Islet precursor cell (in vitro differentiated cells): ENCODE measurements at regions not wholly inside any gene's neighbourhood (a gene's known extent, or its start where the extent isn't known, plus 50 kb on each side); places are given as distances from the start of the nearest gene placed in this dataset.

Experiments
- DNase-seq: peaks from one replicate; pipeline ENCODE4 v3.0.0-alpha.2; 2018

DNA sequence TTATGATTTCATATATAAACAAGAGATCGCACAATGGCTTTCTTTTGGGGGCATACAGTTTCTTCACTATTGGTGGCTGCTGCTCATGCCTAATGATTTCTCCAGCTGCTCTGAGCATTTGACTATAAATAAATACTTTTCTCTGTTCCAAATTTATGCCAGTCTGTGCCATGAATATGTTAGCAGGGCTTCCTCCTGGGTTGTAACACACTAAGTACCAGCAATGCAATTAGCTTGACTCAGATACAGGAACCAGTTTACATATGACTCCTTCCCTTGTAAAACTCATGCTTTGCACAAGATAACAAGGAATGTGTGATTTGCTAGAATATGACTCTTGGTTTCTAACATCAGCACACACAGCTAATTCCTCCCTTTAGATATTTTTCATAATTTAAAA, 1629.7 kb downstream of the NCAM2 start:
- DNase-seq, result no peak

DNA sequence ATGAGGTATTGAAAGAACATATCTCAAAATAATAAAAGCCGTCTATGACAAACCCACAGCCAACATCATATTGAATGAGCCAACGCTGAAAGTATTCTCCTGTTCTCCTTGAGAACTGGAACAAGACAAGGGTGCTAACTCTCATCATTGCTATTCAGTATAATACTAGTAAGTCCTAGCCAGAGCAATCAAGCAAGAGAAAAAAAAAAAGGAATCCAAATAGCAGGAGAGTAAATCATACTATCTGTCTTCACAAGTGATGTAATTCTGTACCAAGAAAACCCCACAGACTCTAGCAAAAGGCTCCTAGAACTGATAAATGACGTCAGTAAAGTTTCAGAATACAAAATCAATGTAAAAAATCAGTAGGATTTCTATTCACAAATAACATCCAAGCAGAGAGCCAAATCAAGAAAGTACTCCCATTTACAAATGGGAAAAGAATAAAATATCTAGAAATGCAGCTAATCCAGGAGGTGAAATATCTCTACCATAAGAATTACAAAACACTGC, 1632.8 kb downstream of the NCAM2 start:
- no peak for DNase-seq

DNA sequence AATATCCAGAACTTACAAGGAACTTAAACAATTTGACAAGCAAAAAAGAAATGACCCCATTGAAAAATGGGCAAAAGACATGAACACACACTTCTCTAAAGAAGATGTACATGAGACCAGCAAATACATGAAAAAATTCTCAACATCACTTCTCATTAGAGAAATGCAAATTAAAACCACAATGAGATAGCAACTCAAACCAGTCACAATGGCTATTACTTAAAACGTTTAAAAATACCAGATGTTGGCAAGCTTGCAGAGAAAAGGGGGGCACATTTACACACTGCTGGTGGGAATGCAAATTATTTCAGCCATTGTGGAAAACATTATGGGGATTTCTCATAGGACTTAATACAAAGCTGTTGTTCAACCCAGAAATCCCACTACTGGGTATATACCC, 1634.0 kb downstream of the NCAM2 start:
- DNase-seq, result no peak

DNA sequence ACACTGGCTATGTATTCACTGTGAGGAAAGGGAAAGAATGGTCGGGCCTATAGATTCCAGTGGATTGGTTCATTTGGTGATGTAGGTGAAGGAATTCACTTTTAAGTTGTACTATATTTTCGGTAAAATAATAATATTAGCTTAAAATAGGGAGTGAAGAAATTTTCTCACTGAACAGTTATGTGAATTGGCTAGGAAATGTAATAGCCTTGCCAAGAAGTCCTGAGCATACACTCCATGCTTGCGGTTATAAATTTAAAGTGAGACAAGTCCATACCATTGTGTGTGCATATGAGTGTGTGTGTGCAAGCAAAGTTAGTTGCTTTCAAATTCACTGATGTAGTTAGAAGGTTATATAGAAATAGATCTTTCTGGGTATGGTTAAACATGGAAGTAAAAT, 1651.0 kb downstream of the NCAM2 start:
- DNase-seq, result no peak

GRCh38 chr21:22650226-22650625, 1652.0 kb downstream of the NCAM2 start:
- no peak for DNase-seq

GRCh38 chr21:22657781-22658180, 1659.6 kb downstream of the NCAM2 start:
- DNase-seq, result no peak

DNA sequence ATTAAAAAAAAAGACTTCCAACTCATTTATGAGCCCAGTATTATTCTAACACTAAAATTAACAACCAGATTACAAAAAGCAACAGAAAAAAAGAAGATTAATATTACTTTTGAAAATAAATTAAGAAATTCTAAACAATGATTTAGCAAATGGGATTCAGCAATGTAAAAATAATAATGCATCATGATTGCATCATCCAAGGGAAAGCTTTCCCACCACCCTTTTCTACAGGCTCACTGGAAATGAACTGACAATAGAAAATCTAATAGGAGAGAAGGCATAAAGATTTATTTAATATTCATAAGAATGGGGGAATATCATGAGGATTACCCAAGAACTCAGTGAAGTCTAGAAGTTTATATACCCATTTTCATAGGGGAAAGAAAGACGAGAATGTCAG, 1671.9 kb downstream of the NCAM2 start:
- no peak for DNase-seq

GRCh38 chr21:22679207-22679606, 1681.0 kb downstream of the NCAM2 start:
- DNase-seq, result no peak

DNA sequence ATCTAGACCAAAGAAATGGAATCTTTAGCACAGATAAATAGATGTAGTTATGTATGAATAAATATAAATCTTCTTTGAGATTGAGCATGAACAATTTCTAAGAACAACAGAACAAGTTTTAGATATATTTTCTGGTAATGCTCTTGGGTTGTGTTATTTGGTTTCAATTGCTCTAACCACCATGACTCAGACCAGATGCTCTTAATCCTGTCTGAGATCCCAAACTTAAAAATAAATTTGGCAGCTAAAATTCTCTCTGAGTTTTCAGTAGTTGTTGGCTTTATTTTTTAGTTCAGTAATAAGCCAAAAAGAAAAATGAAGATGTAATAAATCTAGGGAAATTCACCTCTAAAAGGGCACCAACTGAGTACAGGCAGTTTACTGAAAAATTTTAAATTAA, 1693.4 kb downstream of the NCAM2 start:
- no peak for DNase-seq

- DNase-seq, result no peak
Observed at GRCh38 chr21:22703521-22703920, 1705.3 kb downstream of the NCAM2 start.

DNA sequence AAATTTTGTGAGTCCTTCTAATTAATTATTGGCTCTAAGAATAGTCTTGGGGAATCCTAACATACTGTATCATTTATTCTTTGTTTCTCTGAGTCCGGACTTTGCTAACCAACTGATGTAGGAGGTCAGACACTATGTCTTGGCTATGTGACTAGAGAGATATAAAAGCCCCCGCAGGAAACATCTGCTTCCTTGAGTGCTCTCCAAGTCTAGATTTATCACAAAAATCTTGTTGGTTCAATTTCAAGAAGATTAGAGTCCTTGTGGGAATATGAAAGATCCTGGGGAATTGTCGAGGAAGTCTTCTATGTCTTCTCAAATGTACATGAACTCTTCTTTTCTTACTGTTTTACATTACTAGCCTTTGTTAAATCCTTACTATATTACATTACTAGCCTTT, 1712.5 kb downstream of the NCAM2 start:
- DNase-seq, result no peak

DNA sequence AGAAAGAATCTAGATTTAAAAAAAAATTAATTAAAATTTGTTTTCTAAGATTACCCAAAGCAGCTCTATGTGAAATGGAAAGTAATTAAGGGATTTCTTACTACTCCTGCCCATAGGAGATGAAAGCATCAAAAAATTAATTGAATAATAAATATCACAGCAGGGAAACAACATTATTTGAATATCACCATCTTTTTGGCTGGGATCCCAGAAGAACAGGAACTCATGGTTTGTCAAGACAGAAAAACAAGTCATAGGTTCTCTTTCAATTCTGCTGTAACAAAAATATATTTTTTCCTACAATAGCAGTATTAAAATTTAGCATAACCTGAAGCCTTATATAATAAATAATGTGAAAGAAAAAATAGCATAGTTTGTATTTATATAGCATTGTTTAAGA, 1713.4 kb downstream of the NCAM2 start:
- DNase-seq, result no peak

DNA sequence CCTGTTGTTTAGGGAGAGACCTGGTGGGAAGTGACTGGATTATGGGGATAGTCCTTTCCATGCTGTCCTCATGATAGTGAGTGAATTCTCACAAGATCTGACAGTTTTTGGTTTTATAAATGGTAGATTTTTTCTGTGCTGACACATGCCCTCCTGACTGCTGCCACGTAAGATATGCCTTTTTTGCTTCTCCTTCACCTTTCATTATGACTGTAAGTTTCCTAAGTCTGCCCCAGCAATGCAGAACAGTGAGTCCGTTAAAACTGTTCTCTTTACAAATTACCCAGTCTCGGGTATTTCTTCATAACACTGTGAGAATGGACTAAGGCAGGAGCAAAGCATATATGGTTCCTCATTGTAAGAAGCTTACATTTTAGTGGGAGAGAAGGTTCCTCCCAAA, 1727.2 kb downstream of the NCAM2 start:
- no peak for DNase-seq

DNA sequence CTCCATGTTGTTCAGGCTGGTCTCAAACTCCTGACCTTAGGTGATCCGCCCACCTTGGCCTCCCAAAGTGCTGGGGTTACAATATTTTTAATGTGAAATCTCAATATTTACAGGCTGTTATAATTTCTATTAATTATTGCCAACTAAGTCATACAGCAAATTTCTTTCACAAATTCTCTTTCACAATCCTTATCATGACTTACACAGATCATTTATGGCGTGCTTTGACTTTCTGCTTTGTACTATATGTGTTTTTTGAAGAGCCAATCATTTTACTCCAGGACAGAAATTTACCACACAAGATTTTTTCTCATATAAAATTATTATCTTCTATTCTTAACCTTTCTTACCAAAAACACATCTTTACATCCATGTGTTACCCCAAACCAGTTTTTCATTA, 1729.9 kb downstream of the NCAM2 start:
- no peak for DNase-seq

DNA sequence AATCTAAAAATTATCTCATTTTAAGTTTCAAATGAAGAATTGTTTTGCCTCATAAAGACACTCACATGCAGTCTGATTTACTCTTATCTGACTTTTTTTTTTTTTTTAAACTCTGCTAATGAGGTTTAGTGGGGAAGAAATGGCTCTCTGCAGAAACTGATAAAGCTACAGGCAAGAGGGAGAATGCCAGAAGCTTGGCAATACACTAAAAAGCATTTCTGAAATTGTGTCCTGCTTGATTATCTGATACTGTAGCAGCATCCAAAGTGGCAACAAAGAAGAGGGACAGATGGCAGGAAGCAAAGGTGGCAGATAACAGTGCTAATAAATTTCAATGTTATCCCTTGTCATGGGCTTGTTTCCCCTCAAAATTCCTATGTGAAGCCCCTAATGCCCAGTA, 1744.9 kb downstream of the NCAM2 start:
- no peak for DNase-seq

DNA sequence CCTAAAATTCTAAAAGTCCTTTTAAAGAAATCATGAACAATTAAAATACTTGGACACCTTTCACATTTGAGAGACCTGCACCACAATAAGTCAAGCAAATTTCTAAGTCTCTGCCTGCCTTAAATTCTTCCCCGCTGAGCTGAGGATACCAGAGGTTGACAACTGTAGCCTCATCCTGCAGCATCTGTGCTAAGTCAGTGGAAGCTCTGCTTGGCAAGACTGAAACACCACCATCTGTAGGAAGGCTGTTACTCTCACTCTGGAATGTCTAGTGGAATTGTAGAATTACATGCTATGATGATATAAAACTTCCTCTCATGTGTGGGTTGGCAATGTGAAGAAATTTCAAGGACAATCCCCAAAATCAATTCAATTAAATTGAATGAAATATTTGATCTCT, 1756.5 kb downstream of the NCAM2 start:
- no peak for DNase-seq

DNA sequence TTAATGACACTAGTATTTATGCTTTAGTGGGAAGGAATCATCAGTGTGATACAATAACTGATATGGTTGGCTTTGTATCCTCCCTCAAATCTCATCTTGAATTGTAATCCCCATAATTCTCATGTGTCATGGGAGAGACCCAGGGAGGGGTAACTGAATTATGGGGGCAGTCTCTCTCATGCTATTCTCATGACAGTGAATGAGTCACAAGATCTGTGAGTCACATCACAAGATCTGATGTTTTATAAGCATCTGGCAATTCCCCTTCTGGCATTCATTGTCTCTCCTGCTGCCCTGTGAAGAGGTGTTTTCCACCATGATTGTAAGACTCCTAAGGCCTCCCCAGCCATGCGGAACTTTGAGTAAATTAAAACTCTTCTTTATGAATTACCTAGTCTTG, 1760.3 kb downstream of the NCAM2 start:
- DNase-seq, result no peak

DNA sequence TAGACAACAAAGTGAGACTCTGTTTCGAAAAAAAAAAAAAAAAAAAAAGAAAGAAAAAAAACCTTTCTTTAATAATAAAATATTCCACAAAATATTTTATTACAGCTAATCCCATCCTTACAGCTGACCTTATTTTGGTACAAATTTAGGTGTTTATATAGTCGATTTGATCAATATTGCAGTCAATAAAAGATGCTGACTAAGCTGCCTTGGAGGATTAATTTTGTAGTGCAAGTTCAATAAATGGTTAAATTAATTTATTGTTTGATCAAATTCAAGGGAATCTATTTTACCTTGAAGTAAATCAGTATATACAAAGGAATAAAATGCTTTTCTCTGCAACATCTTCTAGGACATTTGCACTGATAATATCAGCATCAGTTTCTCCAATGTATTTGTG, 1764.3 kb downstream of the NCAM2 start:
- DNase-seq, result no peak

- no peak for DNase-seq
Observed at GRCh38 chr21:22763442-22763841, 1765.2 kb downstream of the NCAM2 start.

DNA sequence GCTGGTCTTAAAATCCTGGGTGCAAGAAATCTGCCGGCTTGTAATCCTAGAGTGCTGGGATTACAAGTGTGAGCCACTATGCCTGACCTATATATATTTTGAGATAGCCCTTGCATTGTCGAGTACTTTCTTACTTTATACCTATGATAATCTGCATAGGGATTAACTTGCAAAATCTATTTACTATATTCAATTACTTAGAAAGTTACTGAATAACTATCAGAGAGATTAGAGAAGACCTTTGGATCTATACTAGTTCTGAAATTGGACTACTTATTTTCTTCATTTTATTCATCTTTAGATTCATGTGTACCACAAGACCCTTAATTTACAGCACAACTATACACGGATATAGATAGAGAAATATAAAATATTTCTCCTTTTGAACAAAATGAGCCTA, 1766.0 kb downstream of the NCAM2 start:
- DNase-seq, result no peak

DNA sequence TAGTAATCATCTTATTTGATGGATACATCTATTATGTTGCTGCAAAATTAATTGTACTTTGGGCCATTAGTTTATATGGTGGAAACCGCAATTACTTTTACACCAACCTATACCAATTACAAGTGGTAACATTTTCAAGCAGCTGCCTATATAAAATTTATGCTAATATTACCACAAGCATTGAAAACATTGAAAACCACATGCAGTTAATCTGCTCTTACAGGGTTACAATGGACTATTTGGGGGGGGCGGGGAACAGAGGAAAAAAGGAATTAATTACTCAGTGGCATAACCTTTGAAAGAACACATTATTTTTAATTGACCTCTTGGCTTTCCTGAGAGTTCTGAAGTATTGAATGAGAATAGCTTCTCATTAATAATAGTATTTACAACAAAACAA, 1793.2 kb downstream of the NCAM2 start:
- DNase-seq, result no peak

DNA sequence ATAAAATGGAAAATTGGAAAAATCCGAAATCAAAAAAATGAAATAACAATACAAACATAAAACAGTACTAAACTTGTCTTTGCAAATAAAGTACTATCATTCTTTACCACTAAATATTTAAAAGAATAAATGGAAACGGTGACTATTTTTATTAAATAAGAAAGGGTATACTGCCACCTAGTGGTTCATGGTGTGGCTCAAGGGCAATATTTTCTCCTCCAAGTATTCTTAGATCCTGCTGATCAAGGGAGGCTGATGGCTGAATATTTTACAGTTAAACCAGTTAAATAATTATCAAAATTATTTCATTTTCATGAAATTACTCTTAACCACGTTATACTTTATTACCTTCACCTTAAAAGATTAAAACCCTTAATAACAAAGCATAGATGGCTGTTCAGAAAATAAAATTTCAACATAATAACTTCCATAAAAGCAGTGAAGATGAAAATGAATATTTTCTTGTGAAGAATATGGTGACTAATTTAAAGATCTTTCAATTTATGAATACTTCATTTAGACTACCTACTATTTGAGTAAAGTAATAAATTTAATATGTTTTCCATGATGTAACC, 1793.9 kb downstream of the NCAM2 start:
- DNase-seq, result no peak

DNA sequence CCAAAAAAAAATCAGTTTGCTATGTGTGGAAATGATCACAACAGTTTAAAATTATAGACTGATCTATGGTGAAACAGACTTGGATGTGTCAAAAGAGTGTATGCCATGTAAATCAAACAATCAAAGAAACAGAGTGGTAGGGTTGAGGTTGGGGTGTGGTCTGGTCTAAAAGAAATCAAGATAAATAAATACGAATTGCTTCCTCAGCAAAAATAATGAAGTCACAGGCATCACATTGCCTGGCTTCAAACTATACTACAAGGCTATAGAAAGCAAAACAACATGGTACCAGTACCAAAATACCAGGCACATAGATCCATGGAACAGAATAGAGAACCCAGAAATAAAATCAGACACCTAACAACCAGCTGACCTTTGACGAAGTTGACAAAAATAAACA, 1796.9 kb downstream of the NCAM2 start:
- DNase-seq, result no peak

DNA sequence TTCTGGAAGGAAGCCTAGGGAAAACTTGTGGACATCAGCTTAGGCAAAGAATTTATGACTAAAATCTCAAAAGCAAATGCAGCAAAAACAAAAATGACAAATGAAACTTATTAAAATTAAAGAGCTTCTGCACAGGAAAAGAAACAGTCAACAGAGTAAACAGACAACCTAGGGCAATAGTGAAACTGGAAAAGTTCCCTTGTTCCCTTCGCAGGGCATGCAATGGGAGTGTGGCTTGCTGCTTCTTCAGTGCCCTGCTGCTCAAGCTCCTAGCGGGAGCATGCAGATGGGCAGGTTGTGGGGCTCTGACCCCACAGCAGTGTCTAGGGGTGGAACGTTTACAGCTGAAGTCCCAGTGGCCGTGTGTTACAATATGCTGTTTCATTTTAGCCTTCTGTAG, 1797.4 kb downstream of the NCAM2 start:
- no peak for DNase-seq

DNA sequence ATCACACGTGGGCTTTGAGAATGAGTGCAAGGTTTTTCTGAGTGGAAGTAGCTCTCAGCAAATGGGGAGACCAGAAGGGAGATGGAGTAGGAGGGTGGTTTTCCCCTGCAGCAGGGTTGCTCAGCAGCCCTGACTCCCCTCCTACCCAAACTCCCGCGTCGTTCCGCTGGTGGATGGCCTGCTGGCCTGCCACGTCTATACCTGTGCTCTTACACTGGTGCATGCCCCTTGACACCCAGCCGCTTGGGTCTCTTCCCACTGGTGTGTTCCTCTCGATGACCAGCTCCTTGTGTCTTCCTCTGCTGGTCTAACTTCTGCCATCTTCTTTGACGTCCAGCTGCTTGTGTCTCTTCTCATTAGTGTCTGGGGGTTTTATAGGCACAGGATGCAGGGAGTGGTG, 1797.9 kb downstream of the NCAM2 start:
- DNase-seq, result no peak

GRCh38 chr21:22804151-22804550, 1805.9 kb downstream of the NCAM2 start:
- DNase-seq, result no peak
